GM23338 (cell line): ENCODE measurements at regions not wholly inside any gene's neighbourhood (a gene's known extent, or its start where the extent isn't known, plus 50 kb on each side); places are given as distances from the start of the nearest gene placed in this dataset.

Experiments used
- ATAC-seq: fragments of 200-7000 bp; cut with Tn5 transposase; 3 replicates; pipeline ENCODE4 v1.9.1; 2020
- DNase-seq: peaks from one replicate; pipeline ENCODE4 v3.0.0-alpha.2; 2015; ENCODE audit warnings: low spot score
- H2AFZ ChIP-seq: fragments of 200-600 bp; sonication (generic); 2 replicates; pipeline ENCODE4 v1.8.0; 2016; ENCODE audit warnings: antibody characterized with exemption, mild to moderate bottlenecking, moderate library complexity
- H3F3A ChIP-seq: fragments of 200-600 bp; sonication (generic); replicated peaks from 2 replicates; pipeline ENCODE4 v1.8.0; 2017; ENCODE audit warnings: antibody characterized with exemption, mixed run types, low read depth
- H3K27ac ChIP-seq: fragments of 200-600 bp; sonication (generic); 2 replicates; pipeline ENCODE4 v1.6.1; 2016; ENCODE audit warnings: low read depth
- H3K27me3 ChIP-seq: fragments of 200-600 bp; sonication (generic); 2 replicates; pipeline ENCODE4 v1.8.0; 2016; ENCODE audit warnings: mild to moderate bottlenecking, mixed run types, moderate library complexity; ENCODE audit not compliant: insufficient read depth
- H3K36me3 ChIP-seq: fragments of 200-600 bp; sonication (generic); 2 replicates; pipeline ENCODE4 v1.8.0; 2016; ENCODE audit warnings: mild to moderate bottlenecking; ENCODE audit not compliant: insufficient read depth
- H3K4me1 ChIP-seq: fragments of 200-600 bp; sonication (generic); 2 replicates; pipeline ENCODE4 v1.8.0; 2016; ENCODE audit warnings: mild to moderate bottlenecking, moderate library complexity; ENCODE audit not compliant: insufficient read depth
- H3K4me2 ChIP-seq: fragments of 200-600 bp; sonication (generic); 2 replicates; pipeline ENCODE4 v1.7.1; 2017; ENCODE audit warnings: mixed run types
- H3K4me3 ChIP-seq: fragments of 200-600 bp; sonication (generic); 2 replicates; pipeline ENCODE4 v1.6.1; 2016; ENCODE audit warnings: mixed run types
- H3K79me2 ChIP-seq: fragments of 200-600 bp; sonication (generic); replicated peaks from 2 replicates; pipeline ENCODE4 v1.8.0; 2017; ENCODE audit warnings: mild to moderate bottlenecking; ENCODE audit not compliant: insufficient read depth
- H3K9me2 ChIP-seq: fragments of 200-600 bp; sonication (generic); 2 replicates; pipeline ENCODE4 v1.8.0; 2017; ENCODE audit not compliant: insufficient read depth
- H4K20me1 ChIP-seq: fragments of 200-600 bp; sonication (generic); replicated peaks from 2 replicates; pipeline ENCODE4 v1.8.0; 2017; ENCODE audit warnings: mild to moderate bottlenecking; ENCODE audit not compliant: insufficient read depth
- H3K27ac Mint-ChIP-seq: 2 replicates; pipeline ENCODE4 v1.8.0; 2020; ENCODE audit warnings: inconsistent platforms, mild to moderate bottlenecking, moderate library complexity, mixed read lengths
- H3K27me3 Mint-ChIP-seq: 3 replicates; pipeline ENCODE4 v1.8.0; 2022; ENCODE audit warnings: low read depth, mild to moderate bottlenecking, moderate library complexity, mixed read lengths, inconsistent platforms; ENCODE audit not compliant: insufficient read depth, poor library complexity
- H3K36me3 Mint-ChIP-seq: 3 replicates; pipeline ENCODE4 v1.8.0; 2021; ENCODE audit warnings: low read depth, mild to moderate bottlenecking, inconsistent platforms, moderate library complexity, mixed read lengths
- H3K4me1 Mint-ChIP-seq: 3 replicates; pipeline ENCODE4 v1.8.0; 2020; ENCODE audit warnings: mild to moderate bottlenecking, inconsistent platforms, mixed read lengths
- H3K4me3 Mint-ChIP-seq: 3 replicates; pipeline ENCODE4 v1.8.0; 2021; ENCODE audit warnings: moderate library complexity, mild to moderate bottlenecking, inconsistent platforms, mixed read lengths
- H3K9me3 Mint-ChIP-seq: 3 replicates; pipeline ENCODE4 v1.8.0; 2020; ENCODE audit warnings: moderate library complexity, mild to moderate bottlenecking, inconsistent platforms, mixed read lengths
- CREB1 ChIP-seq: fragments of 250-450 bp; sonication (Bioruptor Pico); IDR thresholded peaks from 2 replicates; pipeline ENCODE4 v1.5.0; 2020; ENCODE audit warnings: low read depth, mild to moderate bottlenecking, moderate library complexity
- CTCF ChIP-seq, 2 experiments: fragments of 200-600 bp in 1 of 2; sonication (generic) in 1 of 2; conservative IDR thresholded peaks; 2 replicates each; pipeline versions ENCODE4 v1.5.1 to v1.6.1; 2016 to 2017; ENCODE audit warnings: antibody characterized with exemption in 2 of 2, low read depth in 2 of 2, mild to moderate bottlenecking in 2 of 2, moderate library complexity in 1 of 2
- EZH2 ChIP-seq: fragments of 200-600 bp; sonication (generic); IDR thresholded peaks from one replicate; pipeline ENCODE4 v1.8.0; 2017; ENCODE audit warnings: antibody characterized with exemption, mild to moderate bottlenecking, low read depth; ENCODE audit not compliant: unreplicated experiment
- EZH2phosphoT487 ChIP-seq: fragments of 200-600 bp; sonication (generic); IDR thresholded peaks from one replicate; pipeline ENCODE4 v1.8.1; 2018; ENCODE audit warnings: antibody characterized with exemption; ENCODE audit not compliant: unreplicated experiment
- JUNB ChIP-seq: IDR thresholded peaks from one replicate; pipeline ENCODE4 v1.6.1; 2016; ENCODE audit warnings: antibody characterized with exemption; ENCODE audit not compliant: unreplicated experiment
- NANOG ChIP-seq: IDR thresholded peaks from 2 replicates; pipeline ENCODE4 v1.6.1; 2016; ENCODE audit warnings: antibody characterized with exemption, borderline replicate concordance
- POLR2AphosphoS5 ChIP-seq: IDR thresholded peaks from 2 replicates; pipeline ENCODE4 v1.6.1; 2016; ENCODE audit warnings: antibody characterized with exemption, low read depth
- REST ChIP-seq: IDR thresholded peaks from one replicate; pipeline ENCODE4 v1.6.1; 2018; ENCODE audit warnings: antibody characterized with exemption; ENCODE audit not compliant: unreplicated experiment
- STAT1 ChIP-seq: IDR thresholded peaks from one replicate; pipeline ENCODE4 v1.6.1; 2016; ENCODE audit warnings: antibody characterized with exemption; ENCODE audit not compliant: unreplicated experiment
- ZNF114 ChIP-seq: fragments of 250-450 bp; sonication (Bioruptor Pico); IDR thresholded peaks from 2 replicates; pipeline ENCODE4 v1.5.0; 2020; ENCODE audit warnings: mild to moderate bottlenecking, moderate library complexity
- ZNF331 ChIP-seq: fragments of 250-450 bp; sonication (Bioruptor Pico); IDR thresholded peaks from 2 replicates; pipeline ENCODE4 v1.5.0; 2020; ENCODE audit warnings: low read depth, mild to moderate bottlenecking, moderate library complexity
- TF ChIP-seq, protein P1 (sequence below): IDR thresholded peaks from 2 replicates; pipeline ENCODE4 v1.6.1; 2016; ENCODE audit warnings: antibody characterized with exemption
- TF ChIP-seq, protein P2 (sequence below): fragments of 250-450 bp; sonication (Bioruptor Pico); IDR thresholded peaks from 2 replicates; pipeline ENCODE4 v1.5.0; 2020; ENCODE audit warnings: mild to moderate bottlenecking, moderate library complexity

- H3K4me3 Mint-ChIP-seq: no peak overlapping the region
- H3K79me2 ChIP-seq: no peaks in the 10 kb centered on the region
- TF ChIP-seq NANOG (no peak), STAT1 (no peak), CTCF (conservative IDR thresholded peaks at IDR 0.05; ENCODE audit: low read depth in 2 of 2) (no peak), JUNB (no peak), EZH2phosphoT487 (no peak), POLR2AphosphoS5 (no peak), ZNF114 (CRISPR knock-in tag) (no peak), EZH2 (no peak), REST (no peak), CREB1 (no peak), ZNF331 (CRISPR knock-in tag) (no peak)
- TF ChIP-seq, protein P1, sequence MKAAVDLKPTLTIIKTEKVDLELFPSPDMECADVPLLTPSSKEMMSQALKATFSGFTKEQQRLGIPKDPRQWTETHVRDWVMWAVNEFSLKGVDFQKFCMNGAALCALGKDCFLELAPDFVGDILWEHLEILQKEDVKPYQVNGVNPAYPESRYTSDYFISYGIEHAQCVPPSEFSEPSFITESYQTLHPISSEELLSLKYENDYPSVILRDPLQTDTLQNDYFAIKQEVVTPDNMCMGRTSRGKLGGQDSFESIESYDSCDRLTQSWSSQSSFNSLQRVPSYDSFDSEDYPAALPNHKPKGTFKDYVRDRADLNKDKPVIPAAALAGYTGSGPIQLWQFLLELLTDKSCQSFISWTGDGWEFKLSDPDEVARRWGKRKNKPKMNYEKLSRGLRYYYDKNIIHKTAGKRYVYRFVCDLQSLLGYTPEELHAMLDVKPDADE: no peak
- TF ChIP-seq, protein P2, sequence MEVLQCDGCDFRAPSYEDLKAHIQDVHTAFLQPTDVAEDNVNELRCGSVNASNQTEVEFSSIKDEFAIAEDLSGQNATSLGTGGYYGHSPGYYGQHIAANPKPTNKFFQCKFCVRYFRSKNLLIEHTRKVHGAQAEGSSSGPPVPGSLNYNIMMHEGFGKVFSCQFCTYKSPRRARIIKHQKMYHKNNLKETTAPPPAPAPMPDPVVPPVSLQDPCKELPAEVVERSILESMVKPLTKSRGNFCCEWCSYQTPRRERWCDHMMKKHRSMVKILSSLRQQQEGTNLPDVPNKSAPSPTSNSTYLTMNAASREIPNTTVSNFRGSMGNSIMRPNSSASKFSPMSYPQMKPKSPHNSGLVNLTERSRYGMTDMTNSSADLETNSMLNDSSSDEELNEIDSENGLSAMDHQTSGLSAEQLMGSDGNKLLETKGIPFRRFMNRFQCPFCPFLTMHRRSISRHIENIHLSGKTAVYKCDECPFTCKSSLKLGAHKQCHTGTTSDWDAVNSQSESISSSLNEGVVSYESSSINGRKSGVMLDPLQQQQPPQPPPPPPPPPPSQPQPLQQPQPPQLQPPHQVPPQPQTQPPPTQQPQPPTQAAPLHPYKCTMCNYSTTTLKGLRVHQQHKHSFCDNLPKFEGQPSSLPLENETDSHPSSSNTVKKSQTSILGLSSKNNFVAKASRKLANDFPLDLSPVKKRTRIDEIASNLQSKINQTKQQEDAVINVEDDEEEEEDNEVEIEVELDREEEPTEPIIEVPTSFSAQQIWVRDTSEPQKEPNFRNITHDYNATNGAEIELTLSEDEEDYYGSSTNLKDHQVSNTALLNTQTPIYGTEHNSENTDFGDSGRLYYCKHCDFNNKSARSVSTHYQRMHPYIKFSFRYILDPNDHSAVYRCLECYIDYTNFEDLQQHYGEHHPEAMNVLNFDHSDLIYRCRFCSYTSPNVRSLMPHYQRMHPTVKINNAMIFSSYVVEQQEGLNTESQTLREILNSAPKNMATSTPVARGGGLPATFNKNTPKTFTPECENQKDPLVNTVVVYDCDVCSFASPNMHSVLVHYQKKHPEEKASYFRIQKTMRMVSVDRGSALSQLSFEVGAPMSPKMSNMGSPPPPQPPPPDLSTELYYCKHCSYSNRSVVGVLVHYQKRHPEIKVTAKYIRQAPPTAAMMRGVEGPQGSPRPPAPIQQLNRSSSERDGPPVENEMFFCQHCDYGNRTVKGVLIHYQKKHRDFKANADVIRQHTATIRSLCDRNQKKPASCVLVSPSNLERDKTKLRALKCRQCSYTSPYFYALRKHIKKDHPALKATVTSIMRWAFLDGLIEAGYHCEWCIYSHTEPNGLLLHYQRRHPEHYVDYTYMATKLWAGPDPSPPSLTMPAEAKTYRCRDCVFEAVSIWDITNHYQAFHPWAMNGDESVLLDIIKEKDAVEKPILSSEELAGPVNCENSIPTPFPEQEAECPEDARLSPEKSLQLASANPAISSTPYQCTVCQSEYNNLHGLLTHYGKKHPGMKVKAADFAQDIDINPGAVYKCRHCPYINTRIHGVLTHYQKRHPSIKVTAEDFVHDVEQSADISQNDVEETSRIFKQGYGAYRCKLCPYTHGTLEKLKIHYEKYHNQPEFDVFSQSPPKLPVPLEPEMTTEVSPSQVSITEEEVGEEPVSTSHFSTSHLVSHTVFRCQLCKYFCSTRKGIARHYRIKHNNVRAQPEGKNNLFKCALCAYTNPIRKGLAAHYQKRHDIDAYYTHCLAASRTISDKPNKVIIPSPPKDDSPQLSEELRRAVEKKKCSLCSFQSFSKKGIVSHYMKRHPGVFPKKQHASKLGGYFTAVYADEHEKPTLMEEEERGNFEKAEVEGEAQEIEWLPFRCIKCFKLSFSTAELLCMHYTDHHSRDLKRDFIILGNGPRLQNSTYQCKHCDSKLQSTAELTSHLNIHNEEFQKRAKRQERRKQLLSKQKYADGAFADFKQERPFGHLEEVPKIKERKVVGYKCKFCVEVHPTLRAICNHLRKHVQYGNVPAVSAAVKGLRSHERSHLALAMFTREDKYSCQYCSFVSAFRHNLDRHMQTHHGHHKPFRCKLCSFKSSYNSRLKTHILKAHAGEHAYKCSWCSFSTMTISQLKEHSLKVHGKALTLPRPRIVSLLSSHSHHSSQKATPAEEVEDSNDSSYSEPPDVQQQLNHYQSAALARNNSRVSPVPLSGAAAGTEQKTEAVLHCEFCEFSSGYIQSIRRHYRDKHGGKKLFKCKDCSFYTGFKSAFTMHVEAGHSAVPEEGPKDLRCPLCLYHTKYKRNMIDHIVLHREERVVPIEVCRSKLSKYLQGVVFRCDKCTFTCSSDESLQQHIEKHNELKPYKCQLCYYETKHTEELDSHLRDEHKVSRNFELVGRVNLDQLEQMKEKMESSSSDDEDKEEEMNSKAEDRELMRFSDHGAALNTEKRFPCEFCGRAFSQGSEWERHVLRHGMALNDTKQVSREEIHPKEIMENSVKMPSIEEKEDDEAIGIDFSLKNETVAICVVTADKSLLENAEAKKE (CRISPR knock-in tag): no peak
- H3K36me3 Mint-ChIP-seq: no peaks in the 10 kb centered on the region
- H3F3A ChIP-seq: no peaks in the 10 kb centered on the region
- H3K9me3 Mint-ChIP-seq: no peaks in the 10 kb centered on the region
- no peak overlapping the region for H3K27ac ChIP-seq
- no peaks in the 10 kb centered on the region for H4K20me1 ChIP-seq
- no peaks in the 10 kb centered on the region for H3K9me2 ChIP-seq
- no peak overlapping the region for H3K27ac Mint-ChIP-seq
- no peaks in the 10 kb centered on the region for H3K4me1 Mint-ChIP-seq
- H3K27me3 ChIP-seq: no peaks in the 10 kb centered on the region
- ATAC-seq: no peak
- no peak overlapping the region for H3K4me3 ChIP-seq
- no peak overlapping the region for H2AFZ ChIP-seq
- H3K36me3 ChIP-seq: no peaks in the 10 kb centered on the region
- DNase-seq: no peak
- H3K4me2 ChIP-seq: no peak overlapping the region
- H3K27me3 Mint-ChIP-seq: no peaks in the 10 kb centered on the region
- no peaks in the 10 kb centered on the region for H3K4me1 ChIP-seq
Measured at GRCh38 chr13:70908795-70909194, 800.5 kb upstream of the KLHL1 start.
